Esophagus squamous epithelium (tissue), 5 donors: ENCODE measurements at regions not wholly inside any gene's neighbourhood (a gene's known extent, or its start where the extent isn't known, plus 50 kb on each side); places are given as distances from the start of the nearest gene placed in this dataset.

Experiments used
- DNase-seq: peaks from one replicate; lab custom pipeline; 2025; lab: John Stamatoyannopoulos, UW
- H3K27ac ChIP-seq, 4 donors: fragments of 200-600 bp; sonication (generic); one replicate each; pipeline ENCODE4 v1.5.1; 2016 to 2019; ENCODE audit warnings: mild to moderate bottlenecking in 1 of 4
- H3K27me3 ChIP-seq, 4 donors: fragments of 200-600 bp; sonication (generic); 1 replicate in 3 of 4; 2 replicates in 1 of 4; pipeline versions ENCODE4 v1.5.1 to v1.6.0; 2017 to 2021; ENCODE audit warnings: antibody characterized with exemption in 1 of 4
- H3K36me3 ChIP-seq, 3 donors: fragments of 200-600 bp; sonication (generic); one replicate each; pipeline ENCODE4 v1.5.1; 2016 to 2019
- H3K4me1 ChIP-seq, 3 donors: fragments of 200-600 bp; sonication (generic); one replicate each; pipeline ENCODE4 v1.5.1; 2017 to 2019
- H3K4me3 ChIP-seq, 4 donors: fragments of 200-600 bp; sonication (generic); 1 replicate in 3 of 4; 2 replicates in 1 of 4; pipeline ENCODE4 v1.5.1; 2016 to 2019; ENCODE audit warnings: mild to moderate bottlenecking in 2 of 4, moderate library complexity in 1 of 4
- H3K9me3 ChIP-seq, 3 donors: fragments of 200-600 bp; sonication (generic); one replicate each; pipeline ENCODE4 v1.5.1; 2016 to 2019
- POLR2A ChIP-seq, 4 donors: fragments of 450-650 bp; IDR thresholded peaks; one replicate each; pipeline ENCODE4 v1.6.1; 2017; ENCODE audit warnings: antibody characterized with exemption in 4 of 4, mild to moderate bottlenecking in 4 of 4, moderate library complexity in 3 of 4
- WGBS, 2 donors: methylation state at CpG; one replicate each; pipeline ENCODE4 v1.1.5; 2018; 5-methylcytosine and 5-hydroxymethylcytosine counted together
- intact Hi-C: fragments of 100-400 bp; cut with DNase I; formaldehyde crosslinking; loops from one replicate; pipeline ENCODE4 v1.15.0; 2022
- TF ChIP-seq, protein P1 (sequence below), 6 experiments: fragments of 450-650 bp in 4 of 6; fragments of 200-600 bp in 2 of 6; sonication (generic) in 2 of 6; IDR thresholded peaks; one replicate each; pipeline ENCODE4 v1.5.1; 2016 to 2019; ENCODE audit warnings: antibody characterized with exemption in 6 of 6, mild to moderate bottlenecking in 4 of 6, moderate library complexity in 4 of 6
- donor health status: DM: yes; HTN: yes; CAD: no.

DNA sequence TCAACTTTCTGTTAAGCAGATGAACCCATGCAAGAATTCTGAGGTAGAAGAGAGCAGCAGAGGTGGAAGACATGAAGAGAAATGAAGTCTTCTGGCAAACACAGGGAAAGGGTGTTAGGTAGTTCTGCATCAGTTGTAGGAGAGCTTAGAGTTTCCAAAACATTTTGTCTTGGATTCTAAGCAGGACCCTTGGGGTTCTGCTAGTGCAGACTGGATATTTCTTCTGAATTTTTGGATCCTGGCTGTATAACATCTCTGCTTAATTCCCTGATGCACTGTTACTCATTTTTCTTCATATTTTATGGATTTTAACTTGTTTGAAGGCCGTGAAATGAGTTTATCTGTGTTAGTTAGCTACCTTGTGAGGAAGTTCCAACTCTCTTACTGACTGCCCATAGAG, 208.7 kb upstream of the SLC35G4 start:
- intact Hi-C loops: no loop called here

DNA sequence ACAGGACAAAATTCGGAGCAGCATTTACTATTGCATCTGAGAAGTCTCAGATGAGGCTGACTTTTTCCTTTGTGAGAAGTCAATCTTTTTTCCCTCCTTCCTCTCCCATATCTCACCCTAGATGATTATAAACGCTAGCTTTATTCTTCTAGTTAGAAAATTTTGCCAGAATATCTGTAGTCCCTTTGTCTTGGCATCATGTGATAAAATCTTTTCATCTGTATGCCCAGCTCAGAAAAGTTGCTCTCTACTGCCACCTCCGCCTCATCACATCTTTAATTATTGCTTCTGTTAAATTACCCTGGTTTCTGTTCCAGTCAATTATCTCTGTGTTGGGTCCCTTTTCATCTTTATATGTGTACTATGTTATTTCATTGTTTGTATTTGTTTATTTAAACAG, 210.8 kb upstream of the SLC35G4 start:
- H3K4me3 ChIP-seq: no peak overlapping the region
- DNase-seq: no peak
- intact Hi-C loops: no loop called here
- no peaks in the 10 kb centered on the region for H3K9me3 ChIP-seq
- TF ChIP-seq, protein P1, sequence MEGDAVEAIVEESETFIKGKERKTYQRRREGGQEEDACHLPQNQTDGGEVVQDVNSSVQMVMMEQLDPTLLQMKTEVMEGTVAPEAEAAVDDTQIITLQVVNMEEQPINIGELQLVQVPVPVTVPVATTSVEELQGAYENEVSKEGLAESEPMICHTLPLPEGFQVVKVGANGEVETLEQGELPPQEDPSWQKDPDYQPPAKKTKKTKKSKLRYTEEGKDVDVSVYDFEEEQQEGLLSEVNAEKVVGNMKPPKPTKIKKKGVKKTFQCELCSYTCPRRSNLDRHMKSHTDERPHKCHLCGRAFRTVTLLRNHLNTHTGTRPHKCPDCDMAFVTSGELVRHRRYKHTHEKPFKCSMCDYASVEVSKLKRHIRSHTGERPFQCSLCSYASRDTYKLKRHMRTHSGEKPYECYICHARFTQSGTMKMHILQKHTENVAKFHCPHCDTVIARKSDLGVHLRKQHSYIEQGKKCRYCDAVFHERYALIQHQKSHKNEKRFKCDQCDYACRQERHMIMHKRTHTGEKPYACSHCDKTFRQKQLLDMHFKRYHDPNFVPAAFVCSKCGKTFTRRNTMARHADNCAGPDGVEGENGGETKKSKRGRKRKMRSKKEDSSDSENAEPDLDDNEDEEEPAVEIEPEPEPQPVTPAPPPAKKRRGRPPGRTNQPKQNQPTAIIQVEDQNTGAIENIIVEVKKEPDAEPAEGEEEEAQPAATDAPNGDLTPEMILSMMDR (IDR thresholded peaks at IDR 0.05): no peak
- no peak for TF ChIP-seq POLR2A (IDR thresholded peaks at IDR 0.05)
- 67 to 73% methylated on average over 3 of the region's 3 CpGs for WGBS, 2 donors
- no peak overlapping the region for H3K27ac ChIP-seq
- no peaks in the 10 kb centered on the region for H3K27me3 ChIP-seq
- H3K4me1 ChIP-seq: peaks cover 0 to under 1% (median under 1%) of the 10 kb centered on the region in 3 donors
- no peaks in the 10 kb centered on the region for H3K36me3 ChIP-seq

More for the DNA sequence above, 208.7 kb upstream of the SLC35G4 start:
- H3K27me3 ChIP-seq: no peaks in the 10 kb centered on the region
- WGBS, 2 donors: 40 to 69% methylated on average over 1 of the region's 1 CpG
- TF ChIP-seq, protein P1 (IDR thresholded peaks at IDR 0.05): no peak
- no peak for TF ChIP-seq POLR2A (IDR thresholded peaks at IDR 0.05)
- H3K4me3 ChIP-seq: no peak overlapping the region
- DNase-seq: no peak
- H3K36me3 ChIP-seq: no peaks in the 10 kb centered on the region
- H3K27ac ChIP-seq: no peak overlapping the region
- H3K4me1 ChIP-seq: no peaks in the 10 kb centered on the region
- H3K9me3 ChIP-seq: no peaks in the 10 kb centered on the region

DNA sequence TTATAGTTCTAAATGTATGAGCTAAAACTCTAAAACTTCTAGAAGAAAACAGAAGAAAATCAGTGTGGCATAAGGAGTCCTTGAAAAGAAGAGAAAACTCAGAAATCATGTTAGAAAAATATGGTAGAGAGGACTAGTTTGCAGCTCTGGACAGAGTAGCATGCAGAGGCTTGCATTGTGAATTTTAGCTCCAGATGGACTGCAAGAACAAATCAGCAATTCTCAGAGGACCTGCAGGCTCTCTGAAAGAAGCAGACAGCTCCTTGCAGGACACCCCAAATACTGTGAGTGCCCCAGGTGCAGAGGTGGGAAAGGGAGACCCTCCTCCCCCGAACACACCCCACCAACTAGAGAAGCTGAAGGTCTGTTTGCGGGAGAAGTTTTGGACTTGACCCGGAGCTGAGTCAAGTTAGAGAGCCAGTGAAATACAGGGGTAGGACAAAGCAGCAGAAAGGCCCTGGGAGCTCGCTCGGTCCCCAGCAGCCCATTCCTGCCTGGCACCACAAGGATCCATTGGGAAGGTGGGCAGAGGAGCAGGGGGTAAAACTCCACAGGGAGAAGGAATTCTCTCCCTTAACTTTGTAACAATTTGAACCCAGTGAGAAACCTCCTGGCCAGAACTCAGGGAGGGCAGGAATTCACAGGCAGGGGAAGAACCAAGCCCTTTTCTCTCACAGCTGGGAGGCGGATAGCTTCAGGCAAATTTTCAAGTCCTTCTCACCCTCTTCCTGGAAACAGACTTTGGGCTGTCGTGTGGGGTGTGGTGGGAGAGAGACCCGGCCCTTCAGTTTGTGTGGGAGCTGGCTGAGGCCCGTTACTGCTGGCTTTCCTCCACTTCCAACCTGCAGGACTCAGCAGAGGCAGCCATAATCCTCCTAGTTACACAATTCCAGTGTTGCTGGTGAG, 216.2 kb upstream of the SLC35G4 start:
- TF ChIP-seq POLR2A (IDR thresholded peaks at IDR 0.05): no peak
- TF ChIP-seq, protein P1 (IDR thresholded peaks at IDR 0.05): no peak
- Histone ChIP-seq H3K9me3 (no peaks in the 10 kb centered on the region), H3K27me3 (no peaks in the 10 kb centered on the region), H3K4me3 (no peak overlapping the region), H3K36me3 (no peaks in the 10 kb centered on the region), H3K4me1 (peaks cover 0 to 10% (median 7%) of the 10 kb centered on the region in 3 donors), H3K27ac (peak overlapping the region in 3 of 4 donors; percentile 6 to 48 (median 23))
- WGBS, 2 donors: 42 to 60% methylated on average over 6 of the region's 9 CpGs
- intact Hi-C loops: no loop called here
- DNase-seq: no peak

DNA sequence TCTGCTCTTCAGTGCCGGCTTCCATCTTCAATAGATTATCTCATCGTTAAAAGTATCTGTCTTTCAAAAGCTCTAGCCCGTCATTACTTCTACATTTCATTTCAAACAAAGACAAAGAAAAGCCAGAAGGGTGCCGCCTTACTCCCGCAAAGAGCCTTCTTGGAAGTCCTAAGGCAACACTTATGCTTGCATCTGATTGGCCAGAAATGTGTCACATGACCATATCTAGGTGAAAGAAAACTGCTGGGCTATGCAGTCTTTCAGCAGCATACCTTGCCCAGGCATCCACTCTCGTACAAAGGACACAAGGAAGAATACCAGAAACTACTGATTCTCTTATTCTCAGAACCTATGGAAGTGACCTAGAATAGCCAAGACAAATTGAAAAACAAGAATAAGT, 217.1 kb upstream of the SLC35G4 start:
- no peaks in the 10 kb centered on the region for H3K36me3 ChIP-seq
- H3K4me1 ChIP-seq: peaks cover 0 to 10% (median 7%) of the 10 kb centered on the region in 3 donors
- intact Hi-C loops: no loop called here
- peak overlapping the region in 1 of 4 donors; percentile 18 for H3K4me3 ChIP-seq
- no peak for TF ChIP-seq POLR2A (IDR thresholded peaks at IDR 0.05)
- TF ChIP-seq, protein P1 (IDR thresholded peaks at IDR 0.05): no peak
- no peaks in the 10 kb centered on the region for H3K27me3 ChIP-seq
- H3K9me3 ChIP-seq: no peaks in the 10 kb centered on the region
- peak overlapping the region in 1 of 4 donors; percentile 6 for H3K27ac ChIP-seq
- no peak for DNase-seq
- 49 to 53% methylated on average over 6 of the region's 6 CpGs for WGBS, 2 donors

DNA sequence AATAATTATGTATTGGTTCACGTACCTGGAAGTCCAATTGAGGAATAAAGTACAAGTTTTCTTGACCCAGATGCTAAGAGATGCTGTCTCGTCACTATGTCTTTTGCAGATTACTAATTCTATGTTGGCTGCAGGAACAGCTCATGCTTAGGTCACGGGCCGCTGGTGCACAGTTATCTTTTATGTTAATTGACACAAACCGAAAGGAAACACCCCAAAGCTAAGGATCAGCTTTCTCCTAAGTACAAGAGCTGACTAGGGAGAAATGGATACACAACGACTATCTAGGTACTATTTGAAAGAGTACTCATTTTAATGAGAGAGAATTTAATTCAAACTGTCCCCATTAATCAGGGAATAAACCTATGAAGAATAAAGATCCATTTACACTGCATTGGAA, 217.7 kb upstream of the SLC35G4 start:
- Histone ChIP-seq H3K4me1 (peaks cover 0 to 10% (median 7%) of the 10 kb centered on the region in 3 donors), H3K27ac (no peak overlapping the region), H3K36me3 (no peaks in the 10 kb centered on the region), H3K4me3 (peak overlapping the region in 1 of 4 donors; percentile 18), H3K27me3 (no peaks in the 10 kb centered on the region), H3K9me3 (no peaks in the 10 kb centered on the region)
- intact Hi-C loops: no loop called here
- DNase-seq: no peak
- WGBS, 2 donors: 59 to 64% methylated on average over 6 of the region's 6 CpGs
- TF ChIP-seq, protein P1 (IDR thresholded peaks at IDR 0.05): no peak
- no peak for TF ChIP-seq POLR2A (IDR thresholded peaks at IDR 0.05)
